Panc1 (cell line): ENCODE measurements at regions not wholly inside any gene's neighbourhood (a gene's known extent, or its start where the extent isn't known, plus 50 kb on each side); places are given as distances from the start of the nearest gene placed in this dataset.

Experiments used
- ATAC-seq: fragments of 200-7000 bp; cut with Tn5 transposase; 2 replicates; pipeline ENCODE4 v1.9.1; 2020; ENCODE audit warnings: mild to moderate bottlenecking, moderate library complexity
- BruUV-seq: library from RNA; stranded (reverse); fragments of 400-500 nt; replicated peaks from 2 replicates; lab custom pipeline; 2021; lab: Mats Ljungman, UMichigan
- CTCF ChIA-PET: fragments of 300-600 bp; sonication (Branson Sonifier 250); formaldehyde crosslinking; loops from one replicate; lab custom pipeline; 2022; ENCODE audit warnings: antibody characterized with exemption; lab: Charles Lee
- POLR2A ChIA-PET: fragments of 300-600 bp; sonication (Branson Sonifier 250); formaldehyde crosslinking; loops from one replicate; lab custom pipeline; 2022; ENCODE audit warnings: antibody characterized with exemption; lab: Charles Lee
- DNase-seq: peaks from one replicate; pipeline ENCODE4 v3.0.0-alpha.2; 2010; ENCODE audit warnings: low read depth, low spot score
- H3K27ac ChIP-seq: 2 replicates; pipeline ENCODE4 v1.5.1; 2011; ENCODE audit warnings: mild to moderate bottlenecking, low read length, inconsistent platforms
- H3K27me3 ChIP-seq: fragments of 200-500 bp; sonication (Bioruptor generic); 2 replicates; pipeline ENCODE4 v1.6.0; 2014; ENCODE audit warnings: low read length, inconsistent platforms; ENCODE audit not compliant: control insufficient read depth, insufficient read depth
- H3K36me3 ChIP-seq: fragments of 200-500 bp; sonication (Bioruptor generic); 2 replicates; pipeline ENCODE4 v1.5.1; 2014; ENCODE audit warnings: inconsistent platforms, mild to moderate bottlenecking, low read length, moderate library complexity; ENCODE audit not compliant: control insufficient read depth, insufficient read depth
- H3K4me1 ChIP-seq: 2 replicates; pipeline ENCODE4 v1.5.1; 2011; ENCODE audit warnings: inconsistent platforms, mild to moderate bottlenecking, low read length, moderate library complexity; ENCODE audit not compliant: control insufficient read depth, insufficient read depth
- H3K4me3 ChIP-seq, 2 experiments: 2 replicates each; pipeline ENCODE4 v1.5.1; 2011 to 2012; ENCODE audit warnings: low read depth in 2 of 2, low read length in 2 of 2, mild to moderate bottlenecking in 2 of 2, inconsistent platforms in 1 of 2, moderate library complexity in 1 of 2
- H3K9me3 ChIP-seq: fragments of 200-500 bp; sonication (Bioruptor generic); 2 replicates; pipeline ENCODE4 v1.5.1; 2014; ENCODE audit warnings: low read depth, mild to moderate bottlenecking, inconsistent platforms, low read length, moderate library complexity; ENCODE audit not compliant: control insufficient read depth, insufficient read depth
- POLR2AphosphoS5 ChIP-seq: IDR thresholded peaks from 2 replicates; pipeline ENCODE4 v1.6.1; 2012; ENCODE audit warnings: mild to moderate bottlenecking, low read depth, low read length, moderate library complexity
- SIN3A ChIP-seq: IDR thresholded peaks from 2 replicates; pipeline ENCODE4 v1.6.1; 2012; ENCODE audit warnings: low read depth, mild to moderate bottlenecking, low read length, moderate library complexity, borderline replicate concordance; ENCODE audit not compliant: insufficient read depth
- TCF7L2 ChIP-seq: IDR thresholded peaks from 2 replicates; pipeline ENCODE4 v1.6.1; 2011; ENCODE audit warnings: mild to moderate bottlenecking, low read depth, low read length, inconsistent platforms
- in situ Hi-C: cut with HindIII; loops from 2 replicates; pipeline ENCODE4 v1.10.0; 2016; ENCODE audit warnings: low sequenced_read_pairs, low pct_unique_long_range_greater_than_20kb
- intact Hi-C: fragments of 100-400 bp; cut with micrococcal nuclease; formaldehyde crosslinking; loops from one replicate; pipeline ENCODE4 v1.10.0; 2022; ENCODE audit not compliant: unreplicated experiment
- TF ChIP-seq, protein P1 (sequence below), 2 experiments: IDR thresholded peaks; 2 replicates each; pipeline ENCODE4 v1.6.1; 2011 to 2012; ENCODE audit warnings: low read depth in 2 of 2, control low read depth in 1 of 2, low read length in 1 of 2, mild to moderate bottlenecking in 1 of 2, moderate library complexity in 1 of 2; ENCODE audit not compliant: insufficient read depth in 1 of 2
- TF ChIP-seq, protein P2 (sequence below): fragments of 450-650 bp; IDR thresholded peaks from 2 replicates; pipeline ENCODE4 v1.5.1; 2017; ENCODE audit warnings: mild to moderate bottlenecking

- Histone ChIP-seq H3K9me3 (no peaks in the 10 kb centered on the region), H3K27me3 (no peaks in the 10 kb centered on the region), H3K27ac (no peak overlapping the region), H3K4me1 (no peaks in the 10 kb centered on the region), H3K4me3 (no peak overlapping the region), H3K36me3 (no peaks in the 10 kb centered on the region)
- in situ Hi-C loops (no loop called here), intact Hi-C loops (no loop called here)
- no TSS peak for BruUV-seq
- POLR2A ChIA-PET: no interaction called here
- CTCF ChIA-PET: no interaction called here
- DNase-seq: no peak
- ATAC-seq: no peak
- no peak for TF ChIP-seq SIN3A
- TF ChIP-seq, protein P1, sequence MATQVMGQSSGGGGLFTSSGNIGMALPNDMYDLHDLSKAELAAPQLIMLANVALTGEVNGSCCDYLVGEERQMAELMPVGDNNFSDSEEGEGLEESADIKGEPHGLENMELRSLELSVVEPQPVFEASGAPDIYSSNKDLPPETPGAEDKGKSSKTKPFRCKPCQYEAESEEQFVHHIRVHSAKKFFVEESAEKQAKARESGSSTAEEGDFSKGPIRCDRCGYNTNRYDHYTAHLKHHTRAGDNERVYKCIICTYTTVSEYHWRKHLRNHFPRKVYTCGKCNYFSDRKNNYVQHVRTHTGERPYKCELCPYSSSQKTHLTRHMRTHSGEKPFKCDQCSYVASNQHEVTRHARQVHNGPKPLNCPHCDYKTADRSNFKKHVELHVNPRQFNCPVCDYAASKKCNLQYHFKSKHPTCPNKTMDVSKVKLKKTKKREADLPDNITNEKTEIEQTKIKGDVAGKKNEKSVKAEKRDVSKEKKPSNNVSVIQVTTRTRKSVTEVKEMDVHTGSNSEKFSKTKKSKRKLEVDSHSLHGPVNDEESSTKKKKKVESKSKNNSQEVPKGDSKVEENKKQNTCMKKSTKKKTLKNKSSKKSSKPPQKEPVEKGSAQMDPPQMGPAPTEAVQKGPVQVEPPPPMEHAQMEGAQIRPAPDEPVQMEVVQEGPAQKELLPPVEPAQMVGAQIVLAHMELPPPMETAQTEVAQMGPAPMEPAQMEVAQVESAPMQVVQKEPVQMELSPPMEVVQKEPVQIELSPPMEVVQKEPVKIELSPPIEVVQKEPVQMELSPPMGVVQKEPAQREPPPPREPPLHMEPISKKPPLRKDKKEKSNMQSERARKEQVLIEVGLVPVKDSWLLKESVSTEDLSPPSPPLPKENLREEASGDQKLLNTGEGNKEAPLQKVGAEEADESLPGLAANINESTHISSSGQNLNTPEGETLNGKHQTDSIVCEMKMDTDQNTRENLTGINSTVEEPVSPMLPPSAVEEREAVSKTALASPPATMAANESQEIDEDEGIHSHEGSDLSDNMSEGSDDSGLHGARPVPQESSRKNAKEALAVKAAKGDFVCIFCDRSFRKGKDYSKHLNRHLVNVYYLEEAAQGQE (IDR thresholded peaks at IDR 0.05; ENCODE audit: insufficient read depth in 1 of 2, low read depth in 2 of 2, low read length in 1 of 2): no peak
- TF ChIP-seq, protein P2, sequence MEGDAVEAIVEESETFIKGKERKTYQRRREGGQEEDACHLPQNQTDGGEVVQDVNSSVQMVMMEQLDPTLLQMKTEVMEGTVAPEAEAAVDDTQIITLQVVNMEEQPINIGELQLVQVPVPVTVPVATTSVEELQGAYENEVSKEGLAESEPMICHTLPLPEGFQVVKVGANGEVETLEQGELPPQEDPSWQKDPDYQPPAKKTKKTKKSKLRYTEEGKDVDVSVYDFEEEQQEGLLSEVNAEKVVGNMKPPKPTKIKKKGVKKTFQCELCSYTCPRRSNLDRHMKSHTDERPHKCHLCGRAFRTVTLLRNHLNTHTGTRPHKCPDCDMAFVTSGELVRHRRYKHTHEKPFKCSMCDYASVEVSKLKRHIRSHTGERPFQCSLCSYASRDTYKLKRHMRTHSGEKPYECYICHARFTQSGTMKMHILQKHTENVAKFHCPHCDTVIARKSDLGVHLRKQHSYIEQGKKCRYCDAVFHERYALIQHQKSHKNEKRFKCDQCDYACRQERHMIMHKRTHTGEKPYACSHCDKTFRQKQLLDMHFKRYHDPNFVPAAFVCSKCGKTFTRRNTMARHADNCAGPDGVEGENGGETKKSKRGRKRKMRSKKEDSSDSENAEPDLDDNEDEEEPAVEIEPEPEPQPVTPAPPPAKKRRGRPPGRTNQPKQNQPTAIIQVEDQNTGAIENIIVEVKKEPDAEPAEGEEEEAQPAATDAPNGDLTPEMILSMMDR: no peak
- no peak for TF ChIP-seq TCF7L2
- TF ChIP-seq POLR2AphosphoS5: no peak
Measured at GRCh38 chr18:73261243-73261642, 393.5 kb upstream of the NETO1 start.

GRCh38 chr18:73258375-73259087 is 390.7 kb upstream of the NETO1 start:
- ChIA-PET CTCF (interaction anchor here (0.7 kb wide), 1 partner anchor 20 kb away, joined by 3 read pairs; no protein-coding TSS in a partner anchor), POLR2A (no interaction called here)
- no TSS peak for BruUV-seq
- no peak for ATAC-seq
- Histone ChIP-seq H3K4me1 (no peaks in the 10 kb centered on the region), H3K27ac (no peak overlapping the region), H3K4me3 (no peak overlapping the region), H3K9me3 (no peaks in the 10 kb centered on the region), H3K27me3 (no peaks in the 10 kb centered on the region), H3K36me3 (no peaks in the 10 kb centered on the region)
- no peak for TF ChIP-seq SIN3A
- no peak for TF ChIP-seq TCF7L2
- TF ChIP-seq, protein P1 (IDR thresholded peaks at IDR 0.05; ENCODE audit: insufficient read depth in 1 of 2, low read depth in 2 of 2, low read length in 1 of 2): no peak
- TF ChIP-seq, protein P2: no peak
- TF ChIP-seq POLR2AphosphoS5: no peak
- intact Hi-C loops (no loop called here), in situ Hi-C loops (no loop called here)
- no peak for DNase-seq
